Astrocyte (in vitro differentiated cells and primary cell): ENCODE measurements at regions not wholly inside any gene's neighbourhood (a gene's known extent, or its start where the extent isn't known, plus 50 kb on each side); places are given as distances from the start of the nearest gene placed in this dataset.

Source experiments
- DNase-seq: peaks from one replicate; pipeline ENCODE4 v3.0.0-alpha.2; 2010; ENCODE audit warnings: low read depth
- FAIRE-seq: peaks from 2 replicates; lab custom pipeline; 2011; peaks lifted over from hg19 to GRCh38; lab: Jason Lieb, UNC
- H2AFZ ChIP-seq: 2 replicates; pipeline ENCODE4 v1.6.0; 2012; ENCODE audit warnings: low read depth, low read length, inconsistent platforms
- H3K27ac ChIP-seq: 2 replicates; pipeline ENCODE4 v1.5.1; 2011; ENCODE audit warnings: low read depth, low read length, inconsistent platforms
- H3K27me3 ChIP-seq: 2 replicates; pipeline ENCODE4 v1.6.0; 2011; ENCODE audit warnings: low read length, inconsistent platforms; ENCODE audit not compliant: insufficient read depth
- H3K36me3 ChIP-seq: 2 replicates; pipeline ENCODE4 v1.5.1; 2011; ENCODE audit warnings: low read length, inconsistent platforms; ENCODE audit not compliant: insufficient read depth
- H3K4me1 ChIP-seq: 2 replicates; pipeline ENCODE4 v1.5.1; 2011; ENCODE audit warnings: low read length, inconsistent platforms; ENCODE audit not compliant: insufficient read depth
- H3K4me2 ChIP-seq: 2 replicates; pipeline ENCODE4 v1.6.0; 2012; ENCODE audit warnings: low read length, inconsistent platforms
- H3K4me3 ChIP-seq: 2 replicates; pipeline ENCODE4 v1.5.1; 2011; ENCODE audit warnings: low read depth, mild to moderate bottlenecking, low read length, inconsistent platforms; ENCODE audit not compliant: insufficient read depth
- H3K79me2 ChIP-seq: 2 replicates; pipeline ENCODE4 v1.6.0; 2012; ENCODE audit warnings: mild to moderate bottlenecking, low read length, inconsistent platforms; ENCODE audit not compliant: insufficient read depth
- H3K9ac ChIP-seq: 2 replicates; pipeline ENCODE4 v1.6.0; 2012; ENCODE audit warnings: mild to moderate bottlenecking, low read length, inconsistent platforms
- H3K9me3 ChIP-seq: 2 replicates; pipeline ENCODE4 v1.5.1; 2012; ENCODE audit warnings: low read depth, mild to moderate bottlenecking, low read length, inconsistent platforms; ENCODE audit not compliant: insufficient read depth
- H4K20me1 ChIP-seq: 2 replicates; pipeline ENCODE4 v1.6.0; 2012; ENCODE audit warnings: low read length, inconsistent platforms; ENCODE audit not compliant: insufficient read depth
- H3K27ac Mint-ChIP-seq: one replicate; pipeline ENCODE4 v1.8.0; 2021; ENCODE audit warnings: mild to moderate bottlenecking, mixed read lengths; ENCODE audit not compliant: unreplicated experiment
- H3K27me3 Mint-ChIP-seq: one replicate; pipeline ENCODE4 v1.8.0; 2021; ENCODE audit warnings: low read depth, mixed read lengths; ENCODE audit not compliant: unreplicated experiment
- H3K36me3 Mint-ChIP-seq: one replicate; pipeline ENCODE4 v1.8.0; 2021; ENCODE audit warnings: low read depth, mixed read lengths; ENCODE audit not compliant: unreplicated experiment
- H3K4me1 Mint-ChIP-seq: one replicate; pipeline ENCODE4 v1.8.0; 2021; ENCODE audit warnings: low read depth, mixed read lengths; ENCODE audit not compliant: unreplicated experiment
- H3K4me3 Mint-ChIP-seq: one replicate; pipeline ENCODE4 v1.8.0; 2021; ENCODE audit warnings: mild to moderate bottlenecking, moderate library complexity, mixed read lengths; ENCODE audit not compliant: unreplicated experiment
- H3K9me3 Mint-ChIP-seq: one replicate; pipeline ENCODE4 v1.8.0; 2021; ENCODE audit warnings: mild to moderate bottlenecking, mixed read lengths; ENCODE audit not compliant: unreplicated experiment
- EZH2 ChIP-seq: IDR thresholded peaks from 2 replicates; pipeline ENCODE4 v1.6.1; 2012; ENCODE audit warnings: mild to moderate bottlenecking, low read length, inconsistent platforms; ENCODE audit not compliant: insufficient read depth
- TF ChIP-seq, protein P1 (sequence below): IDR thresholded peaks from 2 replicates; pipeline ENCODE4 v1.5.1; 2011; ENCODE audit warnings: low read depth, mild to moderate bottlenecking, inconsistent platforms, low read length, moderate library complexity; ENCODE audit not compliant: insufficient read depth

DNA sequence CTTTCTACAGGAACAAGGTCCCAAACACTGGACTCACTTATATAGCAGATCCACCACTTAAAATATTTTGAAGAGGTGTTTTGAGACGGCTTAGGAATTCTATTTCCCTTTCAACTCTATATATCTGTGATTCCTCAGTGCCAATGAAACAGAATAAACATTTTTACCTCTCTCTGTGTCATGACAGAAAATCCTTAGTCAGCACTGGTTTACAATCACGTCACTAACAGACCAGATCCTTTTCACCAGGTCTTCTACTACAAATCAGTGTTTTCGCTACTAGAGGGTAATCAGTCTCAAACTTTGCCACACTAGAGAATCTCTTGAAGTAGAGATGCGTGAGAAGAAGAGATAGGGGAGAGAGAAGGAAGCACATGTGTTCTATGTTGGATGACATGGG is 325.6 kb downstream of the SS18 start:
- Histone ChIP-seq H3K9ac (no peak overlapping the region), H3K9me3 (no peaks in the 10 kb centered on the region), H4K20me1 (no peaks in the 10 kb centered on the region), H3K27me3 (no peaks in the 10 kb centered on the region), H2AFZ (no peak overlapping the region), H3K4me3 (no peak overlapping the region), H3K4me2 (no peak overlapping the region), H3K36me3 (no peaks in the 10 kb centered on the region), H3K79me2 (no peaks in the 10 kb centered on the region), H3K4me1 (no peaks in the 10 kb centered on the region), H3K27ac (no peak overlapping the region)
- TF ChIP-seq EZH2: no peak
- TF ChIP-seq, protein P1, sequence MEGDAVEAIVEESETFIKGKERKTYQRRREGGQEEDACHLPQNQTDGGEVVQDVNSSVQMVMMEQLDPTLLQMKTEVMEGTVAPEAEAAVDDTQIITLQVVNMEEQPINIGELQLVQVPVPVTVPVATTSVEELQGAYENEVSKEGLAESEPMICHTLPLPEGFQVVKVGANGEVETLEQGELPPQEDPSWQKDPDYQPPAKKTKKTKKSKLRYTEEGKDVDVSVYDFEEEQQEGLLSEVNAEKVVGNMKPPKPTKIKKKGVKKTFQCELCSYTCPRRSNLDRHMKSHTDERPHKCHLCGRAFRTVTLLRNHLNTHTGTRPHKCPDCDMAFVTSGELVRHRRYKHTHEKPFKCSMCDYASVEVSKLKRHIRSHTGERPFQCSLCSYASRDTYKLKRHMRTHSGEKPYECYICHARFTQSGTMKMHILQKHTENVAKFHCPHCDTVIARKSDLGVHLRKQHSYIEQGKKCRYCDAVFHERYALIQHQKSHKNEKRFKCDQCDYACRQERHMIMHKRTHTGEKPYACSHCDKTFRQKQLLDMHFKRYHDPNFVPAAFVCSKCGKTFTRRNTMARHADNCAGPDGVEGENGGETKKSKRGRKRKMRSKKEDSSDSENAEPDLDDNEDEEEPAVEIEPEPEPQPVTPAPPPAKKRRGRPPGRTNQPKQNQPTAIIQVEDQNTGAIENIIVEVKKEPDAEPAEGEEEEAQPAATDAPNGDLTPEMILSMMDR: no peak
- peaks cover 3% of the 10 kb centered on the region for H3K4me1 Mint-ChIP-seq
- DNase-seq (no peak), FAIRE-seq (no peak)
- peaks cover 4% of the 10 kb centered on the region for H3K27me3 Mint-ChIP-seq
- H3K9me3 Mint-ChIP-seq: peaks cover 3% of the 10 kb centered on the region
- no peaks in the 10 kb centered on the region for H3K36me3 Mint-ChIP-seq
- H3K4me3 Mint-ChIP-seq: no peak overlapping the region
- H3K27ac Mint-ChIP-seq: no peak overlapping the region

- H4K20me1 ChIP-seq: no peaks in the 10 kb centered on the region
- Mint-ChIP-seq H3K27me3 (no peaks in the 10 kb centered on the region), H3K4me1 (no peaks in the 10 kb centered on the region), H3K36me3 (no peaks in the 10 kb centered on the region), H3K4me3 (no peak overlapping the region), H3K27ac (no peak overlapping the region), H3K9me3 (no peaks in the 10 kb centered on the region)
- FAIRE-seq: no peak
- H3K4me2 ChIP-seq: no peak overlapping the region
- peak; percentile 64 for DNase-seq
- H2AFZ ChIP-seq: no peak overlapping the region
- no peaks in the 10 kb centered on the region for H3K4me1 ChIP-seq
- no peaks in the 10 kb centered on the region for H3K27me3 ChIP-seq
- TF ChIP-seq, protein P1: no peak
- no peak for TF ChIP-seq EZH2
- H3K79me2 ChIP-seq: no peaks in the 10 kb centered on the region
- no peaks in the 10 kb centered on the region for H3K9me3 ChIP-seq
- H3K36me3 ChIP-seq: no peaks in the 10 kb centered on the region
- no peak overlapping the region for H3K4me3 ChIP-seq
- no peak overlapping the region for H3K27ac ChIP-seq
- H3K9ac ChIP-seq: no peak overlapping the region
Observed at GRCh38 chr18:25759111-25759510, 331.3 kb downstream of the SS18 start.

- Histone ChIP-seq H3K36me3 (no peaks in the 10 kb centered on the region), H3K4me1 (no peaks in the 10 kb centered on the region), H2AFZ (no peak overlapping the region), H3K27ac (no peak overlapping the region), H3K4me2 (no peak overlapping the region), H3K79me2 (no peaks in the 10 kb centered on the region), H3K9me3 (no peaks in the 10 kb centered on the region), H3K4me3 (no peak overlapping the region), H3K9ac (no peak overlapping the region), H3K27me3 (no peaks in the 10 kb centered on the region), H4K20me1 (no peaks in the 10 kb centered on the region)
- H3K27ac Mint-ChIP-seq: no peak overlapping the region
- H3K9me3 Mint-ChIP-seq: no peaks in the 10 kb centered on the region
- peaks cover 2% of the 10 kb centered on the region for H3K4me1 Mint-ChIP-seq
- TF ChIP-seq, protein P1: no peak
- no peak for TF ChIP-seq EZH2
- no peak overlapping the region for H3K4me3 Mint-ChIP-seq
- DNase-seq (no peak), FAIRE-seq (no peak)
- no peaks in the 10 kb centered on the region for H3K27me3 Mint-ChIP-seq
- no peaks in the 10 kb centered on the region for H3K36me3 Mint-ChIP-seq
Observed at GRCh38 chr18:25743646-25744151, 346.7 kb downstream of the SS18 start.
